ENCODE measurements at regions not wholly inside any gene's neighbourhood (a gene's known extent, or its start where the extent isn't known, plus 50 kb on each side); places are given as distances from the start of the nearest gene placed in this dataset.

DNA sequence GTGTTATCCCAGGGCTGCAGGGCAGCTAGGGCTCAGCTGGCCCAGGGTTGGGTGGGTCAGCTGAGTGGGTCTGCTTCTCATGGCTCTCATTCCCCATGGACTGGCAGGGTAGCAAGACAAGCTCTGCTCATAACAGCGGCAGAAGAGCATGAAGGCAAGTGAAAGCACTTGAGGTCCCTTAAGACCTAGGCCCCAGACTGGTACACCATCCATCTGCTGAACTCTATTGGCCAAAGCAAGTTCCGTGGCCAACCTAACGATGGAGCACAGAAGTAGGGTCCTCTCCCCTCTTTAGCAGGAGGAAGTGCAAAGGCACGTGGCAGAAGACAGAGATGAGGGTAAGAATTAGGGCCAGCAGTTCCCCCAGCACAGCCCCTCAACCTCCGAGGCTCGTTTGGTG, 174.3 kb upstream of the TOPAZ1 start:
- no peak for TF ChIP-seq REST (IDR thresholded peaks at IDR 0.05; ENCODE audit: insufficient replicate concordance, low read depth)
- no peak for TF ChIP-seq CTCF (IDR thresholded peaks at IDR 0.05; ENCODE audit: insufficient read depth, low read length)

All from HL-60 (cell line).